ENCODE measurements at regions not wholly inside any gene's neighbourhood (a gene's known extent, or its start where the extent isn't known, plus 50 kb on each side); places are given as distances from the start of the nearest gene placed in this dataset.

DNA sequence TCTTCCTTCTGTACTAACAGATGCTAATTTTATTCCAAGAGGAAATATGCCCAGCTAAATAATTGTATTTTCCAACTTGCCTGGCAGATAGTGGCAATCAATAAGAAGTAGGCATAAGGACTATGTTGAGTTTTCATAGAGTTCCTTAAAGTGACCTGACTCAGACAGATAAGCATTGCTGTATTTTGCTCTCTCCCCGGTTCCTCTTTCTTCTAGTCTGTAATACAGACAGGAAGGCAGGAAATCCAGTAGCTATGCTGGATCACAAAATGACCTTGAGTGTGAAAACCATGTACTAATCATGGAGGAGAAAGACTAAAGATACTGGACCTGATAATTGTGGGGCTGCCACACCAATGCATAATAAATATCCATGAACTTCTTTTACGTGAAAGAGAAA lies 701.7 kb downstream of the CETN3 start:
- no peak overlapping the region for H4K91ac ChIP-seq (replicated peaks; ENCODE audit: insufficient read length, low read length)
- no peak overlapping the region for H3K9ac ChIP-seq (replicated peaks in 1 of 4; ENCODE audit: extremely low read depth in 1 of 4, low read depth in 3 of 4, low read length in 3 of 4)
- no peak overlapping the region for H2BK120ac ChIP-seq (replicated peaks; ENCODE audit: low read depth, low read length)
- no peak overlapping the region for H2BK15ac ChIP-seq (ENCODE audit: low read length)
- no peak overlapping the region for H2AK5ac ChIP-seq (ENCODE audit: low read depth, low read length)
- H3K27me3 ChIP-seq (replicated peaks in 1 of 4; ENCODE audit: control insufficient read depth in 3 of 4, extremely low read depth in 1 of 4, insufficient read depth in 3 of 4, low read length in 3 of 4): no peaks in the 10 kb centered on the region
- H3K27ac ChIP-seq (ENCODE audit: low read depth, low read length): no peak overlapping the region
- H3K79me2 ChIP-seq (ENCODE audit: control insufficient read depth in 1 of 2, insufficient read depth in 2 of 2, low read length in 2 of 2): no peaks in the 10 kb centered on the region
- no peaks in the 10 kb centered on the region for H4K20me1 ChIP-seq (replicated peaks in 1 of 2; ENCODE audit: control insufficient read depth in 1 of 2, insufficient read depth in 2 of 2, low read length in 2 of 2)
- ChIA-PET CTCF (ENCODE audit: partially characterized antibody) (no interaction called here), POLR2A (ENCODE audit: partially characterized antibody) (no interaction called here)
- H2BK12ac ChIP-seq (ENCODE audit: low read depth, low read length): no peak overlapping the region
- H2BK20ac ChIP-seq (ENCODE audit: low read length): no peak overlapping the region
- no peaks in the 10 kb centered on the region for H3K23me2 ChIP-seq (ENCODE audit: low read depth, low read length)
- no peak overlapping the region for H4K5ac ChIP-seq (ENCODE audit: insufficient read length, low read depth, low read length)
- peaks cover 0 to 29% (median 2%) of the 10 kb centered on the region in 4 experiments; a peak in 2 of 7 replicates for H3K4me1 ChIP-seq (replicated peaks in 1 of 4; ENCODE audit: control insufficient read depth in 3 of 4, insufficient read depth in 4 of 4, low read length in 3 of 4)
- no peak for TF ChIP-seq TBP (IDR thresholded peaks at IDR 0.05; ENCODE audit: low read depth, low read length)
- TF ChIP-seq, protein P1, sequence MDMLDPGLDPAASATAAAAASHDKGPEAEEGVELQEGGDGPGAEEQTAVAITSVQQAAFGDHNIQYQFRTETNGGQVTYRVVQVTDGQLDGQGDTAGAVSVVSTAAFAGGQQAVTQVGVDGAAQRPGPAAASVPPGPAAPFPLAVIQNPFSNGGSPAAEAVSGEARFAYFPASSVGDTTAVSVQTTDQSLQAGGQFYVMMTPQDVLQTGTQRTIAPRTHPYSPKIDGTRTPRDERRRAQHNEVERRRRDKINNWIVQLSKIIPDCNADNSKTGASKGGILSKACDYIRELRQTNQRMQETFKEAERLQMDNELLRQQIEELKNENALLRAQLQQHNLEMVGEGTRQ (IDR thresholded peaks at IDR 0.05; ENCODE audit: low read length): no peak
- TF ChIP-seq CHD1 (IDR thresholded peaks at IDR 0.05; ENCODE audit: low read depth, low read length): no peak
- TF ChIP-seq RFX5 (IDR thresholded peaks at IDR 0.05; ENCODE audit: borderline replicate concordance, low read depth, low read length): no peak
- no peak for TF ChIP-seq JUND (IDR thresholded peaks at IDR 0.05; ENCODE audit: low read length)
- TF ChIP-seq SRF (IDR thresholded peaks at IDR 0.05; ENCODE audit: low read depth, low read length): no peak
- no peak for TF ChIP-seq JUN (IDR thresholded peaks at IDR 0.05; ENCODE audit: low read depth, low read length)
- TF ChIP-seq BCL11A (IDR thresholded peaks at IDR 0.05; ENCODE audit: low read depth in 2 of 2, low read length in 2 of 2): no peak
- no peak for TF ChIP-seq SIRT6 (IDR thresholded peaks at IDR 0.05; ENCODE audit: low read length)
- no peak for TF ChIP-seq FOSL1 (IDR thresholded peaks at IDR 0.05; ENCODE audit: insufficient read depth, low read depth, low read length)
- no peak overlapping the region for H3K4ac ChIP-seq (replicated peaks; ENCODE audit: insufficient read length, low read depth, low read length)
- H3K79me1 ChIP-seq (ENCODE audit: low read depth, low read length): no peaks in the 10 kb centered on the region
- DNase-seq (ENCODE audit: low read depth in 1 of 2, low spot score in 2 of 2): no peak
- H2BK5ac ChIP-seq (ENCODE audit: low read depth, low read length): no peak overlapping the region
- WGBS, 2 experiments (ENCODE audit: extremely low coverage in 1 of 2, insufficient coverage in 1 of 2, insufficient read length in 1 of 2, insufficient replicate concordance in 2 of 2, low coverage in 1 of 2, low lambda C conversion rate in 2 of 2, missing lambda C conversion rate in 1 of 2): 90% methylated on average over 2 of the region's 2 CpGs; no CpG with 5 or more reads in 1 of the 2 experiments
- no peak overlapping the region for H3K4me2 ChIP-seq (ENCODE audit: insufficient read depth in 1 of 2, low read depth in 2 of 2, low read length in 2 of 2)
- H4K8ac ChIP-seq (ENCODE audit: extremely low read depth, insufficient read depth, low read length): no peak overlapping the region
- no peak overlapping the region for H2AFZ ChIP-seq (ENCODE audit: low read length)
- H3K18ac ChIP-seq (ENCODE audit: extremely low read depth, low read length): no peak overlapping the region
- no peak for FAIRE-seq
- no peak overlapping the region for H3K56ac ChIP-seq (replicated peaks; ENCODE audit: insufficient read length, low read depth, low read length)
- no peak overlapping the region for H3K14ac ChIP-seq (ENCODE audit: insufficient read length)
- peak overlapping the region; percentile 17 for H3K23ac ChIP-seq (ENCODE audit: insufficient read length)
- H3K9me3 ChIP-seq (ENCODE audit: insufficient read depth in 2 of 2, low read depth in 1 of 2, low read length in 1 of 2): no peaks in the 10 kb centered on the region
- H3K36me3 ChIP-seq (ENCODE audit: control insufficient read depth in 2 of 4, insufficient read depth in 4 of 4, low read length in 3 of 4): no peaks in the 10 kb centered on the region
- no peak overlapping the region for H3K4me3 ChIP-seq (ENCODE audit: extremely low read depth in 1 of 4, insufficient read depth in 2 of 4, low read depth in 3 of 4, low read length in 4 of 4)
